ENCODE measurements at regions not wholly inside any gene's neighbourhood (a gene's known extent, or its start where the extent isn't known, plus 50 kb on each side); places are given as distances from the start of the nearest gene placed in this dataset.

DNA sequence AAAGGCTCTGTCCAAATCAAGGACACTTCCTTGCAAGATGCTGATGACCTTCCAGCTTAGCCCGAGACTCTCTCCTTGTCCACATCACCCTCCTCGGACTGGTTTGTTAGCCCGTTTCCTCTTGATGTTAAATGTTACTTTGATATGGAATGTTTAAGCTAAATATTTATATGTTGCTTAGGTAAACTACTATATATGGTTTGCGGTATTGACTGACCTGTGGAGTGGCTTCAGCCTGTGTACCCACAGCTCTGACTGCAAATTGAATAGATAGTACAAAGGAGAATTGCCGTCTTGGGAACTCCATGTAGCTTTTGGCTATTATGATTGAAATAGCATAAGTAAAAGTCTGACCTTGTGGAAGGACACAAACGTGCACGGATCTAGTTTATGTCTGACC, 422.0 kb downstream of the YTHDC2 start:
- ATAC-seq (no peak), DNase-seq (no peak)
- no peak overlapping the region for H3K4me3 ChIP-seq
- H3K4me1 ChIP-seq, result no peaks in the 10 kb centered on the region
- intact Hi-C loops (cut with DNase I), result no loop called here
- H3K36me3 ChIP-seq, result no peaks in the 10 kb centered on the region
- no peak overlapping the region for H3K27ac ChIP-seq
- H3K27me3 ChIP-seq, result no peaks in the 10 kb centered on the region
- TF ChIP-seq POLR2A (IDR thresholded peaks at IDR 0.05), result no peak
- TF ChIP-seq, protein P1, sequence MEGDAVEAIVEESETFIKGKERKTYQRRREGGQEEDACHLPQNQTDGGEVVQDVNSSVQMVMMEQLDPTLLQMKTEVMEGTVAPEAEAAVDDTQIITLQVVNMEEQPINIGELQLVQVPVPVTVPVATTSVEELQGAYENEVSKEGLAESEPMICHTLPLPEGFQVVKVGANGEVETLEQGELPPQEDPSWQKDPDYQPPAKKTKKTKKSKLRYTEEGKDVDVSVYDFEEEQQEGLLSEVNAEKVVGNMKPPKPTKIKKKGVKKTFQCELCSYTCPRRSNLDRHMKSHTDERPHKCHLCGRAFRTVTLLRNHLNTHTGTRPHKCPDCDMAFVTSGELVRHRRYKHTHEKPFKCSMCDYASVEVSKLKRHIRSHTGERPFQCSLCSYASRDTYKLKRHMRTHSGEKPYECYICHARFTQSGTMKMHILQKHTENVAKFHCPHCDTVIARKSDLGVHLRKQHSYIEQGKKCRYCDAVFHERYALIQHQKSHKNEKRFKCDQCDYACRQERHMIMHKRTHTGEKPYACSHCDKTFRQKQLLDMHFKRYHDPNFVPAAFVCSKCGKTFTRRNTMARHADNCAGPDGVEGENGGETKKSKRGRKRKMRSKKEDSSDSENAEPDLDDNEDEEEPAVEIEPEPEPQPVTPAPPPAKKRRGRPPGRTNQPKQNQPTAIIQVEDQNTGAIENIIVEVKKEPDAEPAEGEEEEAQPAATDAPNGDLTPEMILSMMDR (IDR thresholded peaks at IDR 0.05), result no peak
- WGBS (ENCODE audit: insufficient coverage, low coverage, low lambda C conversion rate, missing lambda C conversion rate), result 50% methylated on average over 7 of the region's 7 CpGs
- H3K9me3 ChIP-seq, result no peaks in the 10 kb centered on the region

DNA sequence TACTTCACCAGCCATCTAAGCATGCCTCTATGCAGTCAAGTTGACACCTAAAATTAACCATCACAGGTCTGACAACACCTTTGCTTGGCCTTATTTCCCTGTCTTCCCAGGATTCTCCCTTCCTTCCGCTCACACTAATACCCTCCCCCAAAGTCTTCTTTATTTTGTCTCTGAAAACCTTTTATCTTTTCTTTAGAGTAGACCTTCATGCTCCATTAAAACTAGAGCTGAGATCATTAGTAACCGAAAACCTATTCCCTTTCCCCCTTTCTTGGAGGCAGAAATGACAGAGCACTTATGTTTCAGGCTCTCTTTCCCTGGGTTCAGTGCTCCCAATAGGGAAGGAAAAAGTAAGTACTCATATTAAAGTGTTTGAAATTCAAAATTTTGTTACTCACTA, 423.8 kb downstream of the YTHDC2 start:
- no peak for TF ChIP-seq POLR2A (IDR thresholded peaks at IDR 0.05)
- TF ChIP-seq, protein P1 (IDR thresholded peaks at IDR 0.05), result no peak
- Histone ChIP-seq H3K4me3 (no peak overlapping the region), H3K36me3 (no peaks in the 10 kb centered on the region), H3K27ac (no peak overlapping the region), H3K9me3 (no peaks in the 10 kb centered on the region), H3K27me3 (no peaks in the 10 kb centered on the region), H3K4me1 (no peaks in the 10 kb centered on the region)
- WGBS (ENCODE audit: insufficient coverage, low coverage, low lambda C conversion rate, missing lambda C conversion rate), result 60% methylated on average over 2 of the region's 2 CpGs
- DNase-seq, result no peak
- no peak for ATAC-seq
- intact Hi-C loops (cut with DNase I), result no loop called here

DNA sequence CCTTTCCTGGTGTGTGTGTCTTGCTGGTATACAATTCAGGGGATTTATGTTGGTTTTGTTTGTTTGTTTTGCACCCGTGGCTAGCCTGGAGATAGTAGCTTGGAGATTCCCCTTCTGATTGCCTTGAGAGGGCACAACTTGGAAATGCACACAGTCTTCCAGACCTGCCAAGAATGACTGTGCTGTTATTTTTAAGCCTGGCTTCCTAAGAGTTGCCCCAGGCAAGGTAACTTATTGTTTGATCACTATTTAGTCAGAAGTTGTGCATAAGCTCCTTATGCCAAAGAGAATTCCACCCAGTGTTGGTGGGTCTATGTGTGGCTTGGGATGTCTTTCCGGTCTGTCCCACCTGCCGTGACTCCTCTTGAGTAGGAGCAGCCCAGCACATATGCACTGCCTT, 421.9 kb upstream of the KCNN2 start:
- DNase-seq, result no peak
- Histone ChIP-seq H3K36me3 (no peaks in the 10 kb centered on the region), H3K9me3 (no peaks in the 10 kb centered on the region), H3K27me3 (no peaks in the 10 kb centered on the region), H3K4me3 (no peak overlapping the region), H3K4me1 (no peaks in the 10 kb centered on the region), H3K27ac (no peak overlapping the region)
- 58% methylated on average over 3 of the region's 3 CpGs for WGBS (ENCODE audit: insufficient coverage, low coverage, low lambda C conversion rate, missing lambda C conversion rate)
- TF ChIP-seq, protein P1 (IDR thresholded peaks at IDR 0.05), result no peak
- TF ChIP-seq POLR2A (IDR thresholded peaks at IDR 0.05), result no peak
- no peak for ATAC-seq
- intact Hi-C loops (cut with DNase I), result no loop called here

DNA sequence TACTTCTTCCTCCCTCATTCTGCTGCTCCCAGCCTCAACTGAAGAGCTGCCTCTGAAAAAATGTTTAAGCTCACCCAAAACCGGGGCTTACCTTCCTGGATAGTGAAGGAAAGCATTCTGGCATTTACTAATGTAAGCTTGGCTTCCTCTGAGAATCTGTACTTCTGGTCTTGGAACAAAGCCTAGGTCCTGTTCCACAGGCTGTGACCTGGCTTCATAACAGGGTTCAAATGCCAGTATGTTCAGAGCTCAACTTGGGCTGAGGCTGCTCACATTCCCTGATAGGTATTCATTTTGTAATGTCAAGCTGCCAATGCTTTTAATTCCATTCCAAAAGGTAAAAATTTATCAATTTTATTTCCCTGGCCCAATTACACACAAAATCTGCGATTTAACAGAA, 411.7 kb upstream of the KCNN2 start:
- H3K4me3 ChIP-seq, result no peak overlapping the region
- intact Hi-C loops (cut with DNase I), result no loop called here
- no peaks in the 10 kb centered on the region for H3K36me3 ChIP-seq
- WGBS (ENCODE audit: insufficient coverage, low coverage, low lambda C conversion rate, missing lambda C conversion rate), result 25% methylated on average over 2 of the region's 2 CpGs
- ATAC-seq (no peak), DNase-seq (no peak)
- no peaks in the 10 kb centered on the region for H3K4me1 ChIP-seq
- no peak overlapping the region for H3K27ac ChIP-seq
- H3K9me3 ChIP-seq, result no peaks in the 10 kb centered on the region
- H3K27me3 ChIP-seq, result no peaks in the 10 kb centered on the region
- no peak for TF ChIP-seq POLR2A (IDR thresholded peaks at IDR 0.05)
- TF ChIP-seq, protein P1 (IDR thresholded peaks at IDR 0.05), result no peak

DNA sequence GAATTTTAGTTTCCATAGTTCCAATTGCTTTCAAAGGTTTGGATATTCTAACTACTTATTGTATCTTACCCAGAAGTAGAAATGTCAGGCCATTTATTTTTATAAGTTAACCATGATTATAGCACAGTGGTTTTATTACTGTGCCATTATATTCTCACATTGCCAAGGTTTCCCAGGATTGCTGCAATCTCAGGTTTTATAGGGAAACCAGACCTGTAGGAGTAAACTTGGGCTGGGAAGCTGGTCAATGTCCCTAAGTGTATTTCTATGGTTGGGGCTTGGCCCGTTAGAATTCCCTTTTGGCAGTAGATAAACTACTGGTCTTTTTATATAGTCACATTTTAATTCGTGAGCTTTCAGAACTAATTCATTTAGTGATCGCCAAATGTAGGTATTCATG, 396.6 kb upstream of the KCNN2 start:
- no peak for ATAC-seq
- no peak for DNase-seq
- WGBS (ENCODE audit: insufficient coverage, low coverage, low lambda C conversion rate, missing lambda C conversion rate), result 51% methylated on average over 3 of the region's 3 CpGs

More for the DNA sequence above, 396.6 kb upstream of the KCNN2 start:
- TF ChIP-seq, protein P1 (IDR thresholded peaks at IDR 0.05), result no peak
- no peak for TF ChIP-seq POLR2A (IDR thresholded peaks at IDR 0.05)
- intact Hi-C loops (cut with DNase I), result no loop called here
- no peaks in the 10 kb centered on the region for H3K9me3 ChIP-seq
- H3K4me1 ChIP-seq, result no peaks in the 10 kb centered on the region
- H3K36me3 ChIP-seq, result no peaks in the 10 kb centered on the region
- H3K27ac ChIP-seq, result no peak overlapping the region
- H3K4me3 ChIP-seq, result no peak overlapping the region
- no peaks in the 10 kb centered on the region for H3K27me3 ChIP-seq

Data from right lobe of liver (tissue), 6 donors.